PC-3 (cell line): ENCODE measurements at regions not wholly inside any gene's neighbourhood (a gene's known extent, or its start where the extent isn't known, plus 50 kb on each side); places are given as distances from the start of the nearest gene placed in this dataset.

Experiments
- ATAC-seq: fragments of 200-7000 bp; cut with Tn5 transposase; 2 replicates; pipeline ENCODE4 v1.9.1; 2020; ENCODE audit warnings: mild to moderate bottlenecking, moderate library complexity
- BruUV-seq: library from RNA; stranded (reverse); fragments of 400-500 nt; replicated peaks from 2 replicates; lab custom pipeline; 2021; lab: Mats Ljungman, UMichigan
- CTCF ChIA-PET: fragments of 300-600 bp; sonication (Branson Sonifier 250); formaldehyde crosslinking; loops from one replicate; lab custom pipeline; 2022; ENCODE audit warnings: antibody characterized with exemption; lab: Charles Lee
- POLR2A ChIA-PET: fragments of 300-600 bp; sonication (Branson Sonifier 250); formaldehyde crosslinking; loops from one replicate; lab custom pipeline; 2022; ENCODE audit warnings: antibody characterized with exemption; ENCODE audit not compliant: unreplicated experiment; lab: Charles Lee
- DNase-seq: peaks from one replicate; pipeline ENCODE4 v3.0.0-alpha.2; 2015
- H2AFZ ChIP-seq: fragments of 300-600 bp; sonication (generic); 2 replicates; pipeline ENCODE4 v1.6.0; 2016; ENCODE audit warnings: antibody characterized with exemption, low read length
- H3F3A ChIP-seq: fragments of 300-600 bp; sonication (generic); one replicate; pipeline ENCODE4 v1.6.0; 2017; ENCODE audit warnings: antibody characterized with exemption, low read length, control low read depth, mild to moderate bottlenecking; ENCODE audit not compliant: unreplicated experiment
- H3K27ac ChIP-seq: fragments of 300-600 bp; sonication (generic); 2 replicates; pipeline ENCODE4 v1.5.1; 2016; ENCODE audit warnings: mild to moderate bottlenecking, low read length
- H3K27me3 ChIP-seq: fragments of 300-600 bp; sonication (generic); 2 replicates; pipeline ENCODE4 v1.6.1; 2016; ENCODE audit warnings: low read length, mixed read lengths
- H3K36me3 ChIP-seq: fragments of 300-600 bp; sonication (generic); 2 replicates; pipeline ENCODE4 v1.6.1; 2016; ENCODE audit warnings: low read depth, mixed run types, low read length, mixed read lengths
- H3K4me1 ChIP-seq: fragments of 300-600 bp; sonication (generic); 2 replicates; pipeline ENCODE4 v1.5.1; 2016; ENCODE audit warnings: low read length; ENCODE audit not compliant: insufficient read depth
- H3K4me2 ChIP-seq: fragments of 300-600 bp; sonication (generic); 2 replicates; pipeline ENCODE4 v1.6.0; 2016; ENCODE audit warnings: low read length
- H3K4me3 ChIP-seq: fragments of 300-600 bp; sonication (generic); 2 replicates; pipeline ENCODE4 v1.5.1; 2016; ENCODE audit warnings: mild to moderate bottlenecking, low read length, mixed read lengths
- H3K79me2 ChIP-seq: fragments of 300-600 bp; sonication (generic); 2 replicates; pipeline ENCODE4 v1.6.1; 2017; ENCODE audit warnings: low read length, mixed read lengths
- H3K9ac ChIP-seq: fragments of 300-600 bp; sonication (generic); 2 replicates; pipeline ENCODE4 v1.6.0; 2016; ENCODE audit warnings: mild to moderate bottlenecking, low read length
- H3K9me2 ChIP-seq: fragments of 300-600 bp; sonication (generic); replicated peaks from 2 replicates; pipeline ENCODE4 v1.6.1; 2016; ENCODE audit warnings: mixed run types, low read length, mixed read lengths
- H3K9me3 ChIP-seq: fragments of 300-600 bp; sonication (generic); 2 replicates; pipeline ENCODE4 v1.6.1; 2016; ENCODE audit warnings: low read length, mixed read lengths
- H4K20me1 ChIP-seq: fragments of 300-600 bp; sonication (generic); 2 replicates; pipeline ENCODE4 v1.6.1; 2016; ENCODE audit warnings: low read length, mixed read lengths
- EZH2 ChIP-seq: fragments of 300-600 bp; sonication (generic); IDR thresholded peaks from one replicate; pipeline ENCODE4 v1.6.1; 2017; ENCODE audit warnings: antibody characterized with exemption, mild to moderate bottlenecking, low read length; ENCODE audit not compliant: unreplicated experiment
- EZH2phosphoT487 ChIP-seq: fragments of 300-600 bp; sonication (generic); IDR thresholded peaks from 2 replicates; pipeline ENCODE4 v1.6.1; 2018; ENCODE audit warnings: mild to moderate bottlenecking, antibody characterized with exemption, low read length, borderline replicate concordance
- intact Hi-C: fragments of 100-400 bp; cut with micrococcal nuclease; formaldehyde crosslinking; loops from 2 replicates; pipeline ENCODE4 v1.9.0; 2023
- TF ChIP-seq, protein P1 (sequence below): fragments of 300-600 bp; sonication (generic); conservative IDR thresholded peaks from 2 replicates; pipeline ENCODE4 v1.5.1; 2017; ENCODE audit warnings: antibody characterized with exemption, low read depth, mild to moderate bottlenecking, low read length

DNA sequence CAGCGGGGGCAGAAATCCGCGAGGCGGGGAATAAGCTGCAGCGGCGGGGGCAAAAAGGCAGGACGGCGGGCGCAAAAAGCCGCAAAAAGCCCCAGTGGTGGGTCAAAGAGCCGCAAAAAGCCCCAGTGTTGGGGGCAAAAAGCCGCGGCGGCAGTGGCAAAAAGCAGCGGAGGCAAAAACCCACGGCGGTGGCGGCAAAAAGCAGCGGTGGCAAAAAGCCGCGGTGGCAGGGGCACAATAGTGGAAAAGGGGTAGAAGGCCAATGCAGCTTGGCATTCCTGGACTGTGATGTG, 525.3 kb downstream of the ZNF33B start:
- Histone ChIP-seq H3K9ac (no peak overlapping the region), H2AFZ (no peak overlapping the region), H4K20me1 (no peaks in the 10 kb centered on the region), H3F3A (no peaks in the 10 kb centered on the region), H3K4me3 (no peak overlapping the region), H3K9me3 (no peaks in the 10 kb centered on the region), H3K4me2 (no peak overlapping the region), H3K36me3 (no peaks in the 10 kb centered on the region), H3K9me2 (no peaks in the 10 kb centered on the region), H3K79me2 (no peaks in the 10 kb centered on the region), H3K27ac (no peak overlapping the region), H3K27me3 (no peaks in the 10 kb centered on the region), H3K4me1 (no peaks in the 10 kb centered on the region)
- ATAC-seq (no peak), DNase-seq (no peak)
- no TSS peak for BruUV-seq
- intact Hi-C loops = no loop called here
- POLR2A ChIA-PET = no interaction called here
- CTCF ChIA-PET = no interaction called here
- TF ChIP-seq EZH2phosphoT487 (no peak), EZH2 (no peak)
- TF ChIP-seq, protein P1, sequence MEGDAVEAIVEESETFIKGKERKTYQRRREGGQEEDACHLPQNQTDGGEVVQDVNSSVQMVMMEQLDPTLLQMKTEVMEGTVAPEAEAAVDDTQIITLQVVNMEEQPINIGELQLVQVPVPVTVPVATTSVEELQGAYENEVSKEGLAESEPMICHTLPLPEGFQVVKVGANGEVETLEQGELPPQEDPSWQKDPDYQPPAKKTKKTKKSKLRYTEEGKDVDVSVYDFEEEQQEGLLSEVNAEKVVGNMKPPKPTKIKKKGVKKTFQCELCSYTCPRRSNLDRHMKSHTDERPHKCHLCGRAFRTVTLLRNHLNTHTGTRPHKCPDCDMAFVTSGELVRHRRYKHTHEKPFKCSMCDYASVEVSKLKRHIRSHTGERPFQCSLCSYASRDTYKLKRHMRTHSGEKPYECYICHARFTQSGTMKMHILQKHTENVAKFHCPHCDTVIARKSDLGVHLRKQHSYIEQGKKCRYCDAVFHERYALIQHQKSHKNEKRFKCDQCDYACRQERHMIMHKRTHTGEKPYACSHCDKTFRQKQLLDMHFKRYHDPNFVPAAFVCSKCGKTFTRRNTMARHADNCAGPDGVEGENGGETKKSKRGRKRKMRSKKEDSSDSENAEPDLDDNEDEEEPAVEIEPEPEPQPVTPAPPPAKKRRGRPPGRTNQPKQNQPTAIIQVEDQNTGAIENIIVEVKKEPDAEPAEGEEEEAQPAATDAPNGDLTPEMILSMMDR = no peak

DNA sequence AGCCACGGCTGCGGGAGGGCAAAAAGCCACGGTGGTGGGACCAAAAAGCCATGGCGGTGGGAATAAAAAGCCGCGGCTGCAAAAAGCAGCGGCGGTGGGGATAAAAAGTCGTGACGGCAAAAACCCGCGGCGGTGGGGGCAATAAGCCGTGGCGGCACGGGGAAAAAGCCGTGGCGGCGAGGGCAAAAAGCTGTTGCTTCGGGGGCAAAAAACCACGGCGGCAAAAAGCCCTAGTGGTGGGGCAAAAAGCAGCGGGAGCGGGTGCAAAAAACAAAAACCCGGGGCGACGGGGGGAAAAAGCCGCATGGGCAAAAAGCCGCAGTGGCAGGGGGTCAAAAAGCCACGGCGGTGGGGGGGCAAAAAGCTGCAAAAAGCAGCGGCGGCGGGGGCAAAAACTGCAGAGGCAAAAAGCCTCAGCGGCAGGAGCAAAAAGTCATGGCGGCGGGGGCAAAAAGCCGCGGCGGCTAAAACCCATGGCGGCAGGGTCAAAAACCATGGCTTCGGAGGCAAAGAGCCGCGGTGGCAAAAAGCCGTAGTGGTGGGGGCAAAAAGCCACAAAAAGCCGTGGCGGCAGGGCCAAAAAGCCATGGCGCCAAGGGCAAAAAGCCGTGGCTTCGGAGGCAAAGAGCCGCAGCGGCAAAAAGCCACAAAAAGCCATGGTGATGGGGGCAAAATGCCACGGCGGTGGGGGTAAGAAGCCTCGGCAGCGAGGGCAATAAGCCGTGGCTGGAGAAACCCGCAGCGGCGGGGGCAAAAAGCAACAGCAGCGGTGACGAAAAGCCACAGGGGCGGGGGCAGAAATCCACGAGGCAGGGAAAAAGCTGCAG, 525.8 kb downstream of the ZNF33B start:
- BruUV-seq = no TSS peak
- TF ChIP-seq EZH2phosphoT487 (no peak), EZH2 (no peak)
- TF ChIP-seq, protein P1 = no peak
- H4K20me1 ChIP-seq = no peaks in the 10 kb centered on the region
- ChIA-PET POLR2A (no interaction called here), CTCF (no interaction called here)
- H3K27ac ChIP-seq = no peak overlapping the region
- H3K9ac ChIP-seq = no peak overlapping the region
- no peaks in the 10 kb centered on the region for H3K27me3 ChIP-seq
- H3K9me2 ChIP-seq = no peaks in the 10 kb centered on the region
- H3K36me3 ChIP-seq = no peaks in the 10 kb centered on the region
- intact Hi-C loops = no loop called here
- no peaks in the 10 kb centered on the region for H3F3A ChIP-seq
- H3K4me1 ChIP-seq = no peaks in the 10 kb centered on the region
- no peak overlapping the region for H3K4me3 ChIP-seq
- no peak for DNase-seq
- H3K79me2 ChIP-seq = no peaks in the 10 kb centered on the region
- no peak overlapping the region for H3K4me2 ChIP-seq
- H2AFZ ChIP-seq = no peak overlapping the region
- H3K9me3 ChIP-seq = no peaks in the 10 kb centered on the region
- no peak for ATAC-seq

DNA sequence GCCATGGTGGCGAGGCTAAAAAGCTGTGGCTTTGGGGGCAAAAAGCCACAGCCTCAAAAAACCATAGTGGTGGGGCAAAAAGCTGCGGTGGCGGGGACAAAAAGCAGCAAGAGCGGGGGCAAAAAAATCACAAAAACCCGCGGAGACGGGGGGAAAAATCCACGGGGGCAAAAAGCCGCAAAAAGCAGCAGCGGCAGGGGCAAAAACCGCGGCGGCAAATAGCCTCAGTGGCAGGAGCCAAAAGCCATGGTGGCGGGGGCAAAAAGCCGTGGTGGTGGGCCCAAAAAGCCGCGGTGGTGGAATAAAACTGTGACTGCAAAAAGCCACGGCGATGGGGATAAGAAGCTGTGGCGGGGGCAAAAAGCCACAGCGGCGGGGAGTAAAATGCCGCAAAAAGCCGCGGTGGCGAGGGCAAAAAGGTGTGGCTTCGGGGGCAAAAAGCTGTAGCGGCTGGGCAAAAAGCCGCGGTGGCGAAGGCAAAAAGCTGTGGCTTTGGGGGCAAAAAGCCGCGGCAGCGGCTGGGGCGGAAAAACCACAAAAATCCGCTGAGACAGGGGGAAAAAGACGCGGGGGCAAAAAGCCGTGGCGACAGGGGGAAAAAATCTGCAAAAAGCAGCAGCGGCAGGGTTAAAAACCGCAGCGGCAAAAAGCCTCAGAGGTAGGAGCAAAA, 526.6 kb downstream of the ZNF33B start:
- Histone ChIP-seq H3K4me3 (no peak overlapping the region), H3K79me2 (no peaks in the 10 kb centered on the region), H3K4me1 (no peaks in the 10 kb centered on the region), H3F3A (no peaks in the 10 kb centered on the region), H3K27ac (no peak overlapping the region), H3K4me2 (no peak overlapping the region), H3K9ac (no peak overlapping the region), H3K36me3 (no peaks in the 10 kb centered on the region), H4K20me1 (no peaks in the 10 kb centered on the region), H3K9me2 (no peaks in the 10 kb centered on the region), H3K9me3 (no peaks in the 10 kb centered on the region), H3K27me3 (no peaks in the 10 kb centered on the region), H2AFZ (no peak overlapping the region)
- DNase-seq (no peak), ATAC-seq (no peak)
- TF ChIP-seq EZH2phosphoT487 (no peak), EZH2 (no peak)
- TF ChIP-seq, protein P1 = no peak
- intact Hi-C loops = no loop called here
- CTCF ChIA-PET = no interaction called here
- POLR2A ChIA-PET = no interaction called here
- BruUV-seq = no TSS peak
